PFSK-1 (cell line): ENCODE measurements at regions not wholly inside any gene's neighbourhood (a gene's known extent, or its start where the extent isn't known, plus 50 kb on each side); places are given as distances from the start of the nearest gene placed in this dataset.

Experiments
- FOXP2 ChIP-seq: optimal IDR thresholded peaks from 2 replicates; pipeline ENCODE3; 2011; ENCODE audit warnings: borderline replicate concordance, control low read depth, inconsistent platforms; ENCODE audit not compliant: insufficient read depth; ENCODE audit errors: extremely low read length, extremely low read depth
- POLR2AphosphoS5 ChIP-seq: IDR thresholded peaks from 2 replicates; pipeline ENCODE4 v1.6.1; 2012; ENCODE audit warnings: low read depth, mild to moderate bottlenecking, control low read depth, low read length, moderate library complexity

- TF ChIP-seq POLR2AphosphoS5 (no peak), FOXP2 (no peak)
Measured at GRCh38 chr5:89173528-89173927, 290.5 kb upstream of the MEF2C start.
